ENCODE measurements at regions not wholly inside any gene's neighbourhood (a gene's known extent, or its start where the extent isn't known, plus 50 kb on each side); places are given as distances from the start of the nearest gene placed in this dataset.
"Not testable (repeated sequence)": the region's sequence is repeated elsewhere in the genome, so short reads cannot be mapped to it uniquely, and the experiment has no call there.

- no peak overlapping the region for H3K4me3 ChIP-seq (ENCODE audit: low read depth, low read length)
- TF ChIP-seq CTCF (IDR thresholded peaks at IDR 0.05; ENCODE audit: insufficient read depth, low read depth, low read length): no peak
- peak; percentile 12 for DNase-seq (ENCODE audit: low read depth)
Observed at GRCh38 chr6:67914419-67914818, 720.7 kb upstream of the ADGRB3 start.

GRCh38 chr6:67909354-67909753 lies 725.7 kb upstream of the ADGRB3 start:
- no peak for TF ChIP-seq CTCF (IDR thresholded peaks at IDR 0.05; ENCODE audit: insufficient read depth, low read depth, low read length)
- no peak overlapping the region for H3K4me3 ChIP-seq (ENCODE audit: low read depth, low read length)
- DNase-seq (ENCODE audit: low read depth): no peak

- no peak for DNase-seq (ENCODE audit: low read depth)
- TF ChIP-seq CTCF (IDR thresholded peaks at IDR 0.05; ENCODE audit: insufficient read depth, low read depth, low read length): no peak
- no peak overlapping the region for H3K4me3 ChIP-seq (ENCODE audit: low read depth, low read length)
Observed at GRCh38 chr6:67908379-67908778, 726.7 kb upstream of the ADGRB3 start.

GRCh38 chr6:67904735-67905134 lies 730.3 kb upstream of the ADGRB3 start:
- DNase-seq (ENCODE audit: low read depth); H3K4me3 ChIP-seq (ENCODE audit: low read depth, low read length): not testable (repeated sequence)

- no peak overlapping the region for H3K4me3 ChIP-seq (ENCODE audit: low read depth, low read length)
- no peak for TF ChIP-seq CTCF (IDR thresholded peaks at IDR 0.05; ENCODE audit: insufficient read depth, low read depth, low read length)
- no peak for DNase-seq (ENCODE audit: low read depth)
Observed at GRCh38 chr6:67898875-67899274, 736.2 kb upstream of the ADGRB3 start.

- DNase-seq (ENCODE audit: low read depth): no peak
- no peak for TF ChIP-seq CTCF (IDR thresholded peaks at IDR 0.05; ENCODE audit: insufficient read depth, low read depth, low read length)
- no peak overlapping the region for H3K4me3 ChIP-seq (ENCODE audit: low read depth, low read length)
Observed at GRCh38 chr6:67897998-67898607, 737.0 kb upstream of the ADGRB3 start.

- TF ChIP-seq CTCF (IDR thresholded peaks at IDR 0.05; ENCODE audit: insufficient read depth, low read depth, low read length): no peak
- no peak for DNase-seq (ENCODE audit: low read depth)
- H3K4me3 ChIP-seq (ENCODE audit: low read depth, low read length): no peak overlapping the region
Observed at GRCh38 chr6:67896476-67896875, 738.6 kb upstream of the ADGRB3 start.
